MM.1S (cell line): ENCODE measurements at regions not wholly inside any gene's neighbourhood (a gene's known extent, or its start where the extent isn't known, plus 50 kb on each side); places are given as distances from the start of the nearest gene placed in this dataset.

Source experiments
- DNase-seq: peaks from one replicate; pipeline ENCODE4 v3.0.0-alpha.2; 2015
- H2AFZ ChIP-seq: fragments of 300-600 bp; sonication (generic); 2 replicates; pipeline ENCODE4 v1.6.0; 2016; ENCODE audit warnings: antibody characterized with exemption, low read length
- H3F3A ChIP-seq: fragments of 300-600 bp; sonication (generic); 2 replicates; pipeline ENCODE4 v1.6.1; 2016; ENCODE audit warnings: mild to moderate bottlenecking, antibody characterized with exemption, low read length, moderate library complexity, mixed read lengths; ENCODE audit not compliant: insufficient read depth
- H3K27ac ChIP-seq: fragments of 300-600 bp; sonication (generic); 2 replicates; pipeline ENCODE4 v1.5.1; 2016; ENCODE audit warnings: mild to moderate bottlenecking, low read length
- H3K27me3 ChIP-seq: fragments of 300-600 bp; sonication (generic); replicated peaks from 2 replicates; pipeline ENCODE4 v1.6.0; 2016; ENCODE audit warnings: low read length; ENCODE audit not compliant: insufficient read depth
- H3K36me3 ChIP-seq: fragments of 300-600 bp; sonication (generic); replicated peaks from 2 replicates; pipeline ENCODE4 v1.6.1; 2016; ENCODE audit warnings: mild to moderate bottlenecking, low read length, mixed read lengths; ENCODE audit not compliant: insufficient read depth
- H3K4me1 ChIP-seq: fragments of 300-600 bp; sonication (generic); 2 replicates; pipeline ENCODE4 v1.6.1; 2016; ENCODE audit warnings: low read length, mixed read lengths
- H3K4me2 ChIP-seq: fragments of 300-600 bp; sonication (generic); 2 replicates; pipeline ENCODE4 v1.6.0; 2016; ENCODE audit warnings: low read depth, low read length
- H3K4me3 ChIP-seq: fragments of 300-600 bp; sonication (generic); 2 replicates; pipeline ENCODE4 v1.5.1; 2016; ENCODE audit warnings: low read length, mixed read lengths
- H3K79me2 ChIP-seq: fragments of 300-600 bp; sonication (generic); 2 replicates; pipeline ENCODE4 v1.6.1; 2016; ENCODE audit warnings: mixed run types, low read length, mixed read lengths
- H3K9ac ChIP-seq: fragments of 300-600 bp; sonication (generic); 2 replicates; pipeline ENCODE4 v1.6.1; 2016; ENCODE audit warnings: low read length, mixed read lengths
- H3K9me2 ChIP-seq: fragments of 300-600 bp; sonication (generic); replicated peaks from 2 replicates; pipeline ENCODE4 v1.6.1; 2016; ENCODE audit warnings: mild to moderate bottlenecking, low read length, mixed read lengths; ENCODE audit not compliant: insufficient read depth
- H3K9me3 ChIP-seq: fragments of 300-600 bp; sonication (generic); replicated peaks from 2 replicates; pipeline ENCODE4 v1.6.1; 2016; ENCODE audit warnings: mild to moderate bottlenecking, low read length, mixed read lengths; ENCODE audit not compliant: insufficient read depth
- H4K20me1 ChIP-seq: fragments of 300-600 bp; sonication (generic); 2 replicates; pipeline ENCODE4 v1.6.1; 2016; ENCODE audit warnings: mild to moderate bottlenecking, low read length, moderate library complexity, mixed read lengths; ENCODE audit not compliant: insufficient read depth
- CTCF ChIP-seq: fragments of 300-600 bp; sonication (generic); IDR thresholded peaks from 2 replicates; pipeline ENCODE4 v1.5.1; 2016; ENCODE audit warnings: antibody characterized with exemption, low read length, mixed read lengths
- EZH2 ChIP-seq: fragments of 300-600 bp; sonication (generic); optimal IDR thresholded peaks from 2 replicates; pipeline ENCODE3; 2017; ENCODE audit warnings: low read depth, mild to moderate bottlenecking, antibody characterized with exemption, low read length, mixed read lengths
- EZH2phosphoT487 ChIP-seq: fragments of 300-600 bp; sonication (generic); IDR thresholded peaks from 2 replicates; pipeline ENCODE4 v1.6.1; 2018; ENCODE audit warnings: antibody characterized with exemption, low read length

- Histone ChIP-seq H3K9me2 (no peaks in the 10 kb centered on the region), H3K79me2 (no peaks in the 10 kb centered on the region), H3K4me2 (no peak overlapping the region)
Measured at GRCh38 chr7:32218741-32219288, 148.6 kb upstream of the PDE1C start.

GRCh38 chr7:32218154-32218467, 147.9 kb upstream of the PDE1C start:
- no peak overlapping the region for H2AFZ ChIP-seq
- H3K9ac ChIP-seq = no peak overlapping the region
- no peaks in the 10 kb centered on the region for H3F3A ChIP-seq
- TF ChIP-seq EZH2 (no peak), EZH2phosphoT487 (no peak), CTCF (no peak)
- no peaks in the 10 kb centered on the region for H3K9me2 ChIP-seq
- no peaks in the 10 kb centered on the region for H3K36me3 ChIP-seq
- DNase-seq = no peak
- H4K20me1 ChIP-seq = no peaks in the 10 kb centered on the region
- no peaks in the 10 kb centered on the region for H3K9me3 ChIP-seq
- no peak overlapping the region for H3K4me3 ChIP-seq
- no peak overlapping the region for H3K4me2 ChIP-seq
- H3K27me3 ChIP-seq = no peaks in the 10 kb centered on the region
- no peaks in the 10 kb centered on the region for H3K79me2 ChIP-seq
- no peaks in the 10 kb centered on the region for H3K4me1 ChIP-seq
- H3K27ac ChIP-seq = no peak overlapping the region

More at GRCh38 chr7:32218741-32219288, 148.6 kb upstream of the PDE1C start:
- no peak overlapping the region for H3K9ac ChIP-seq
- H3F3A ChIP-seq = no peaks in the 10 kb centered on the region
- no peak overlapping the region for H2AFZ ChIP-seq
- no peaks in the 10 kb centered on the region for H3K9me3 ChIP-seq
- no peaks in the 10 kb centered on the region for H4K20me1 ChIP-seq
- no peaks in the 10 kb centered on the region for H3K4me1 ChIP-seq
- no peak for TF ChIP-seq EZH2phosphoT487
- no peak for TF ChIP-seq EZH2
- TF ChIP-seq CTCF = no peak
- no peak for DNase-seq
- H3K27ac ChIP-seq = no peak overlapping the region
- H3K36me3 ChIP-seq = no peaks in the 10 kb centered on the region
- H3K4me3 ChIP-seq = no peak overlapping the region
- no peaks in the 10 kb centered on the region for H3K27me3 ChIP-seq

- no peak overlapping the region for H2AFZ ChIP-seq
- TF ChIP-seq EZH2phosphoT487 (no peak), CTCF (no peak)
- DNase-seq = no peak
Measured at GRCh38 chr7:32217341-32218153, 147.3 kb upstream of the PDE1C start.

More at GRCh38 chr7:32217341-32218153, 147.3 kb upstream of the PDE1C start:
- no peaks in the 10 kb centered on the region for H4K20me1 ChIP-seq
- no peaks in the 10 kb centered on the region for H3K9me3 ChIP-seq
- no peaks in the 10 kb centered on the region for H3K4me1 ChIP-seq
- no peaks in the 10 kb centered on the region for H3K27me3 ChIP-seq
- no peak overlapping the region for H3K9ac ChIP-seq
- no peaks in the 10 kb centered on the region for H3F3A ChIP-seq
- no peak overlapping the region for H3K27ac ChIP-seq
- no peaks in the 10 kb centered on the region for H3K79me2 ChIP-seq
- no peak overlapping the region for H3K4me3 ChIP-seq
- no peaks in the 10 kb centered on the region for H3K9me2 ChIP-seq
- no peaks in the 10 kb centered on the region for H3K36me3 ChIP-seq
- H3K4me2 ChIP-seq = no peak overlapping the region
